Immature natural killer cell (primary cell): ENCODE measurements at regions not wholly inside any gene's neighbourhood (a gene's known extent, or its start where the extent isn't known, plus 50 kb on each side); places are given as distances from the start of the nearest gene placed in this dataset.
"Not testable (repeated sequence)": the region's sequence is repeated elsewhere in the genome, so short reads cannot be mapped to it uniquely, and the experiment has no call there.

Source experiments
- DNase-seq, 3 donors: peaks; one replicate each; pipeline ENCODE4 v3.0.0; 2022; ENCODE audit warnings: mixed read lengths in 1 of 3
- H3K27ac Mint-ChIP-seq, 6 donors: one replicate each; pipeline ENCODE4 v1.8.0; 2020; ENCODE audit warnings: mixed read lengths in 6 of 6, mild to moderate bottlenecking in 5 of 6, inconsistent platforms in 4 of 6, moderate library complexity in 3 of 6
- H3K27me3 Mint-ChIP-seq, 3 donors: one replicate each; pipeline ENCODE4 v1.8.0; 2020 to 2021; ENCODE audit warnings: low read depth in 3 of 3, mild to moderate bottlenecking in 3 of 3, mixed read lengths in 3 of 3, moderate library complexity in 3 of 3, inconsistent platforms in 1 of 3
- H3K36me3 Mint-ChIP-seq, 3 donors: one replicate each; pipeline ENCODE4 v1.8.0; 2020; ENCODE audit warnings: mixed read lengths in 3 of 3, inconsistent platforms in 2 of 3, mild to moderate bottlenecking in 2 of 3
- H3K4me1 Mint-ChIP-seq, 2 donors: one replicate each; pipeline ENCODE4 v1.8.0; 2020; ENCODE audit warnings: inconsistent platforms in 2 of 2, mild to moderate bottlenecking in 2 of 2, mixed read lengths in 2 of 2, moderate library complexity in 1 of 2
- H3K4me3 Mint-ChIP-seq, 5 donors: one replicate each; pipeline ENCODE4 v1.8.0; 2020; ENCODE audit warnings: mild to moderate bottlenecking in 5 of 5, mixed read lengths in 5 of 5, inconsistent platforms in 3 of 5, moderate library complexity in 3 of 5
- H3K9me3 Mint-ChIP-seq, 6 donors: one replicate each; pipeline ENCODE4 v1.8.0; 2020; ENCODE audit warnings: mild to moderate bottlenecking in 6 of 6, mixed read lengths in 6 of 6, inconsistent platforms in 4 of 6, moderate library complexity in 3 of 6

GRCh38 chr2:190742431-190742830 lies 93.5 kb downstream of the NAB1 start:
- no peak for DNase-seq
- H3K9me3 Mint-ChIP-seq: peaks cover 0 to 1% (median 0%) of the 10 kb centered on the region in 6 donors
- H3K4me1 Mint-ChIP-seq: no peaks in the 10 kb centered on the region
- peaks cover 2 to 5% (median 4%) of the 10 kb centered on the region in 3 donors for H3K27me3 Mint-ChIP-seq
- no peaks in the 10 kb centered on the region for H3K36me3 Mint-ChIP-seq
- no peak overlapping the region for H3K27ac Mint-ChIP-seq
- H3K4me3 Mint-ChIP-seq: no peak overlapping the region

- no peak overlapping the region for H3K4me3 Mint-ChIP-seq
These were observed 95.2 kb downstream of the NAB1 start for GRCh38 chr2:190744041-190744440.

GRCh38 chr2:190746971-190747761 lies 98.3 kb downstream of the NAB1 start:
- Mint-ChIP-seq H3K27me3 (peaks cover 1 to 2% (median 2%) of the 10 kb centered on the region in 3 donors), H3K9me3 (no peaks in the 10 kb centered on the region), H3K27ac (no peak overlapping the region), H3K4me1 (no peaks in the 10 kb centered on the region), H3K36me3 (no peaks in the 10 kb centered on the region), H3K4me3 (no peak overlapping the region)
- DNase-seq: no peak

More at GRCh38 chr2:190744041-190744440, 95.2 kb downstream of the NAB1 start:
- Mint-ChIP-seq H3K4me1 (no peaks in the 10 kb centered on the region), H3K27ac (no peak overlapping the region), H3K9me3 (no peaks in the 10 kb centered on the region), H3K27me3 (peaks cover 0 to 3% (median 2%) of the 10 kb centered on the region in 3 donors), H3K36me3 (no peaks in the 10 kb centered on the region)
- DNase-seq: no peak

- H3K4me3 Mint-ChIP-seq: no peak overlapping the region
- H3K27me3 Mint-ChIP-seq: peaks cover 1 to 2% (median 2%) of the 10 kb centered on the region in 3 donors
- no peaks in the 10 kb centered on the region for H3K4me1 Mint-ChIP-seq
- H3K9me3 Mint-ChIP-seq: peaks cover 0 to 2% (median 0%) of the 10 kb centered on the region in 6 donors
- DNase-seq: no peak
- no peaks in the 10 kb centered on the region for H3K36me3 Mint-ChIP-seq
- H3K27ac Mint-ChIP-seq: no peak overlapping the region
These were observed 100.1 kb downstream of the NAB1 start for GRCh38 chr2:190748966-190749365.

- H3K4me3 Mint-ChIP-seq: no peak overlapping the region
- no peak overlapping the region for H3K27ac Mint-ChIP-seq
- H3K36me3 Mint-ChIP-seq: no peaks in the 10 kb centered on the region
- H3K9me3 Mint-ChIP-seq: peaks cover 0 to 2% (median 0%) of the 10 kb centered on the region in 6 donors
- H3K27me3 Mint-ChIP-seq: peaks cover 0 to 4% (median 2%) of the 10 kb centered on the region in 3 donors
- DNase-seq: no peak
- peaks cover 0 to 4% of the 10 kb centered on the region in 2 donors for H3K4me1 Mint-ChIP-seq
These were observed 107.0 kb downstream of the NAB1 start for GRCh38 chr2:190755772-190756415.

- H3K36me3 Mint-ChIP-seq: no peaks in the 10 kb centered on the region
- no peak overlapping the region for H3K4me3 Mint-ChIP-seq
- no peak for DNase-seq
- H3K27me3 Mint-ChIP-seq: peaks cover 0 to 4% (median 2%) of the 10 kb centered on the region in 3 donors
- peaks cover 0 to 6% of the 10 kb centered on the region in 2 donors for H3K4me1 Mint-ChIP-seq
- H3K27ac Mint-ChIP-seq: no peak overlapping the region
- no peaks in the 10 kb centered on the region for H3K9me3 Mint-ChIP-seq
These were observed 110.9 kb downstream of the NAB1 start for GRCh38 chr2:190759749-190760213.

- H3K9me3 Mint-ChIP-seq, H3K27ac Mint-ChIP-seq, H3K4me1 Mint-ChIP-seq, DNase-seq, H3K36me3 Mint-ChIP-seq, H3K27me3 Mint-ChIP-seq: not testable (repeated sequence)
- H3K4me3 Mint-ChIP-seq: peak overlapping the region in 4 of 5 donors; percentile 31 to 75 (median 60)
These were observed 111.7 kb downstream of the NAB1 start for GRCh38 chr2:190760353-190761150.

GRCh38 chr2:190761216-190761615 lies 112.3 kb downstream of the NAB1 start:
- not testable (repeated sequence) for DNase-seq, H3K4me1 Mint-ChIP-seq, H3K9me3 Mint-ChIP-seq, H3K36me3 Mint-ChIP-seq, H3K27ac Mint-ChIP-seq, H3K27me3 Mint-ChIP-seq
- H3K4me3 Mint-ChIP-seq: peak overlapping the region; percentile 34 to 64 (median 54)

GRCh38 chr2:190762566-190762965 lies 113.7 kb downstream of the NAB1 start:
- H3K4me1 Mint-ChIP-seq: peaks cover 0 to 6% of the 10 kb centered on the region in 2 donors
- H3K27me3 Mint-ChIP-seq: peaks cover 0 to 4% (median 2%) of the 10 kb centered on the region in 3 donors
- H3K27ac Mint-ChIP-seq: no peak overlapping the region
- no peak overlapping the region for H3K4me3 Mint-ChIP-seq
- H3K9me3 Mint-ChIP-seq: no peaks in the 10 kb centered on the region
- DNase-seq: no peak
- no peaks in the 10 kb centered on the region for H3K36me3 Mint-ChIP-seq

GRCh38 chr2:190763100-190763499 lies 114.2 kb downstream of the NAB1 start:
- Mint-ChIP-seq H3K27me3 (peaks cover 0 to 4% (median 2%) of the 10 kb centered on the region in 3 donors), H3K36me3 (no peaks in the 10 kb centered on the region), H3K9me3 (no peaks in the 10 kb centered on the region), H3K27ac (no peak overlapping the region), H3K4me3 (no peak overlapping the region), H3K4me1 (peaks cover 0 to 6% of the 10 kb centered on the region in 2 donors)
- DNase-seq: no peak

- peaks cover 0 to 4% (median 2%) of the 10 kb centered on the region in 3 donors for H3K27me3 Mint-ChIP-seq
- no peak for DNase-seq
- H3K4me3 Mint-ChIP-seq: no peak overlapping the region
- H3K4me1 Mint-ChIP-seq: peaks cover 0 to 6% of the 10 kb centered on the region in 2 donors
- H3K36me3 Mint-ChIP-seq: no peaks in the 10 kb centered on the region
- H3K9me3 Mint-ChIP-seq: no peaks in the 10 kb centered on the region
- no peak overlapping the region for H3K27ac Mint-ChIP-seq
These were observed 115.1 kb downstream of the NAB1 start for GRCh38 chr2:190763901-190764514.

GRCh38 chr2:190765386-190766173 lies 115.0 kb upstream of the GLS start:
- no peak for DNase-seq
- Mint-ChIP-seq H3K27me3 (peaks cover 0 to under 1% (median 0%) of the 10 kb centered on the region in 3 donors), H3K4me1 (peaks cover 0 to 5% of the 10 kb centered on the region in 2 donors), H3K36me3 (no peaks in the 10 kb centered on the region), H3K9me3 (no peaks in the 10 kb centered on the region), H3K27ac (no peak overlapping the region), H3K4me3 (no peak overlapping the region)

- H3K4me1 Mint-ChIP-seq: peaks cover 0 to 2% of the 10 kb centered on the region in 2 donors
- DNase-seq: no peak
- H3K4me3 Mint-ChIP-seq: no peak overlapping the region
- H3K9me3 Mint-ChIP-seq: no peaks in the 10 kb centered on the region
- no peaks in the 10 kb centered on the region for H3K36me3 Mint-ChIP-seq
- no peak overlapping the region for H3K27ac Mint-ChIP-seq
- no peaks in the 10 kb centered on the region for H3K27me3 Mint-ChIP-seq
These were observed 114.4 kb upstream of the GLS start for GRCh38 chr2:190766174-190766572.
